ENCODE measurements at regions not wholly inside any gene's neighbourhood (a gene's known extent, or its start where the extent isn't known, plus 50 kb on each side); places are given as distances from the start of the nearest gene placed in this dataset.

DNA sequence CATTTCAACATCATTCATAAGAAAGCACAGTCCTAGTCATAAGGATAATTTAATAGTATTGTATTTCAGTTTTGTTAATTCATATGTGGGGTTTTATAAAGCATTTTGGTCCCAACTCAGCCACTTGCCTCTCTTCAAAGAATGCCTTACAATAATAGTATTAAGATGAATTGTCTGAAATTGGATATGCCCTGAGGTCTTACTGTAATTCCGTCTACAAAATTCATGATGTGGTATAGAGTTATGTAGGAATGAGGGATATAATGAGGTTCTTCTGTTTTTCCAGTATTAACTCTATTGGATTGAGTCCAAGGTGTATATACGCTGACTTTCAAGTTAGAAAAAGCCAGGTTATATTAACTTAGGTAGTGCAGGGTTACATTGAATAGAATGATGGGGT, 177.0 kb downstream of the GOLIM4 start:
- DNase-seq (ENCODE audit: insufficient read length, low spot score, missing footprints) = no peak
- Histone ChIP-seq H3K9me3 (ENCODE audit: low read depth, low read length) (no peaks in the 10 kb centered on the region), H3K36me3 (ENCODE audit: insufficient read depth, low read length) (no peaks in the 10 kb centered on the region), H3K79me2 (ENCODE audit: insufficient read depth, low read length) (no peaks in the 10 kb centered on the region), H3K27me3 (ENCODE audit: insufficient read depth, low read length) (no peaks in the 10 kb centered on the region), H4K20me1 (ENCODE audit: insufficient read depth, low read length) (no peaks in the 10 kb centered on the region), H2AFZ (ENCODE audit: low read length) (no peak overlapping the region), H3K4me1 (ENCODE audit: insufficient read depth, low read length) (no peaks in the 10 kb centered on the region), H3K4me2 (ENCODE audit: insufficient read depth, low read length) (no peak overlapping the region), H3K4me3 (ENCODE audit: insufficient read depth, low read length) (no peak overlapping the region), H3K27ac (ENCODE audit: low read depth, low read length) (no peak overlapping the region)
- no peak for TF ChIP-seq CTCF (IDR thresholded peaks at IDR 0.05; ENCODE audit: extremely low read depth, low read depth, low read length)

- no peak for TF ChIP-seq CTCF (IDR thresholded peaks at IDR 0.05; ENCODE audit: extremely low read depth, low read depth, low read length)
- H3K4me2 ChIP-seq (ENCODE audit: insufficient read depth, low read length) = no peak overlapping the region
- no peaks in the 10 kb centered on the region for H3K9me3 ChIP-seq (ENCODE audit: low read depth, low read length)
- H2AFZ ChIP-seq (ENCODE audit: low read length) = no peak overlapping the region
- no peak overlapping the region for H3K27ac ChIP-seq (ENCODE audit: low read depth, low read length)
- H3K36me3 ChIP-seq (ENCODE audit: insufficient read depth, low read length) = no peaks in the 10 kb centered on the region
- H3K4me3 ChIP-seq (ENCODE audit: insufficient read depth, low read length) = no peak overlapping the region
- peaks cover 2% of the 10 kb centered on the region for H3K4me1 ChIP-seq (ENCODE audit: insufficient read depth, low read length)
- H3K27me3 ChIP-seq (ENCODE audit: insufficient read depth, low read length) = no peaks in the 10 kb centered on the region
- DNase-seq (ENCODE audit: insufficient read length, low spot score, missing footprints) = no peak
- no peaks in the 10 kb centered on the region for H3K79me2 ChIP-seq (ENCODE audit: insufficient read depth, low read length)
- no peaks in the 10 kb centered on the region for H4K20me1 ChIP-seq (ENCODE audit: insufficient read depth, low read length)
Measured at GRCh38 chr3:167918008-167918596, 177.6 kb downstream of the GOLIM4 start.

GRCh38 chr3:167913219-167913835, 177.8 kb downstream of the SERPINI1 start:
- Histone ChIP-seq H3K36me3 (ENCODE audit: insufficient read depth, low read length) (no peaks in the 10 kb centered on the region), H3K79me2 (ENCODE audit: insufficient read depth, low read length) (no peaks in the 10 kb centered on the region), H2AFZ (ENCODE audit: low read length) (no peak overlapping the region), H3K4me2 (ENCODE audit: insufficient read depth, low read length) (no peak overlapping the region), H3K27ac (ENCODE audit: low read depth, low read length) (no peak overlapping the region), H3K9me3 (ENCODE audit: low read depth, low read length) (no peaks in the 10 kb centered on the region), H3K4me1 (ENCODE audit: insufficient read depth, low read length) (peaks cover 3% of the 10 kb centered on the region), H3K4me3 (ENCODE audit: insufficient read depth, low read length) (no peak overlapping the region), H3K27me3 (ENCODE audit: insufficient read depth, low read length) (no peaks in the 10 kb centered on the region), H4K20me1 (ENCODE audit: insufficient read depth, low read length) (no peaks in the 10 kb centered on the region)
- peak; percentile 43 for DNase-seq (ENCODE audit: insufficient read length, low spot score, missing footprints)
- peak; percentile 5 for TF ChIP-seq CTCF (IDR thresholded peaks at IDR 0.05; ENCODE audit: extremely low read depth, low read depth, low read length)

DNA sequence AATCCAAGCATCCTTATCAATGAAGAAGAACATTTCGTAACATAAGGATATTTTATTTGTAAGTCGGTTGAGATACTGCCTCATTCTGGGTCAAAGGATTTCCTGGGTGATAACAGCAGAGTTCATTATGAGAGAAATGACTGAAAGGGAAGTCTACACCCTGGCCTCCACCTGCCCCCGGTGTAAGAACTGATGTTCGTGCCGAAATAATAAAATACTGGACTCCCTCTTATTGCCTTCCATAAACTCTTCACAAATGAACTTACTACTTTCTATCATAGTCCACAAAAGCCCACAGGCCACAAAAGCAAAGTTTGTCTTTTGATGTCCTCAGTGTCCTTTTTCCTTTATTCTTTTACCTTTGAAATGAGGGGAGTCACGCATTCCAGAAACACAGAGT, 174.4 kb downstream of the SERPINI1 start:
- no peak for TF ChIP-seq CTCF (IDR thresholded peaks at IDR 0.05; ENCODE audit: extremely low read depth, low read depth, low read length)
- Histone ChIP-seq H3K4me2 (ENCODE audit: insufficient read depth, low read length) (no peak overlapping the region), H3K27me3 (ENCODE audit: insufficient read depth, low read length) (no peaks in the 10 kb centered on the region), H3K36me3 (ENCODE audit: insufficient read depth, low read length) (no peaks in the 10 kb centered on the region), H3K79me2 (ENCODE audit: insufficient read depth, low read length) (no peaks in the 10 kb centered on the region), H2AFZ (ENCODE audit: low read length) (no peak overlapping the region), H4K20me1 (ENCODE audit: insufficient read depth, low read length) (no peaks in the 10 kb centered on the region), H3K27ac (ENCODE audit: low read depth, low read length) (no peak overlapping the region), H3K4me1 (ENCODE audit: insufficient read depth, low read length) (peaks cover 3% of the 10 kb centered on the region), H3K9me3 (ENCODE audit: low read depth, low read length) (no peaks in the 10 kb centered on the region), H3K4me3 (ENCODE audit: insufficient read depth, low read length) (no peak overlapping the region)
- no peak for DNase-seq (ENCODE audit: insufficient read length, low spot score, missing footprints)

All from osteoblast (primary cell).